SK-N-SH treated with all-trans-retinoic acid at 6 μM for 48 hours (cell line): ENCODE measurements at regions not wholly inside any gene's neighbourhood (a gene's known extent, or its start where the extent isn't known, plus 50 kb on each side); places are given as distances from the start of the nearest gene placed in this dataset.
A peak's percentile ranks its signal among the peaks of the same experiment; 100 is the strongest.

ENCODE experiments used
- ATAC-seq: fragments of 200-7000 bp; cut with Tn5 transposase; 3 replicates; pipeline ENCODE4 v1.9.1; 2020; ENCODE audit warnings: mild to moderate bottlenecking, moderate library complexity
- ARNTL ChIP-seq: fragments of 450-650 bp; formaldehyde crosslinking; IDR thresholded peaks from 2 replicates; pipeline ENCODE4 v1.5.0; 2020; ENCODE audit warnings: low read depth, mild to moderate bottlenecking, moderate library complexity, borderline replicate concordance
- BACH2 ChIP-seq: fragments of 250-450 bp; sonication (Bioruptor Pico); IDR thresholded peaks from 2 replicates; pipeline ENCODE4 v1.9.0; 2021; ENCODE audit warnings: mild to moderate bottlenecking, borderline replicate concordance
- ISL1 ChIP-seq: fragments of 250-450 bp; sonication (Bioruptor Pico); IDR thresholded peaks from 2 replicates; pipeline ENCODE4 v2.1.2; 2022; ENCODE audit warnings: mild to moderate bottlenecking, moderate library complexity
- OSR1 ChIP-seq: fragments of 250-450 bp; sonication (Bioruptor Pico); IDR thresholded peaks from 2 replicates; pipeline ENCODE4 v1.8.0; 2022; ENCODE audit warnings: moderate library complexity, mild to moderate bottlenecking, inconsistent platforms
- PPARA ChIP-seq: fragments of 250-450 bp; sonication (Bioruptor Pico); IDR thresholded peaks from 2 replicates; pipeline ENCODE4 v1.5.0; 2020; ENCODE audit warnings: mild to moderate bottlenecking, borderline replicate concordance
- RARB ChIP-seq: fragments of 250-450 bp; sonication (Bioruptor Pico); IDR thresholded peaks from 2 replicates; pipeline ENCODE4 v1.8.0; 2021; ENCODE audit warnings: mild to moderate bottlenecking, moderate library complexity
- TCF4 ChIP-seq: fragments of 250-450 bp; sonication (Bioruptor Pico); IDR thresholded peaks from 2 replicates; pipeline ENCODE4 v1.8.0; 2021; ENCODE audit warnings: mild to moderate bottlenecking, moderate library complexity, borderline replicate concordance
- TOX ChIP-seq: fragments of 250-450 bp; sonication (Bioruptor Pico); IDR thresholded peaks from 2 replicates; pipeline ENCODE4 v1.8.0; 2021; ENCODE audit warnings: mild to moderate bottlenecking, moderate library complexity, borderline replicate concordance
- ZC3H10 ChIP-seq: fragments of 250-450 bp; sonication (Bioruptor Pico); IDR thresholded peaks from 2 replicates; pipeline ENCODE4 v1.5.1; 2021; ENCODE audit warnings: mild to moderate bottlenecking, moderate library complexity
- ZFP3 ChIP-seq: fragments of 250-450 bp; sonication (Bioruptor Pico); IDR thresholded peaks from 2 replicates; pipeline ENCODE4 v1.5.0; 2020; ENCODE audit warnings: mild to moderate bottlenecking, moderate library complexity
- ZFP30 ChIP-seq: fragments of 450-650 bp; formaldehyde crosslinking; IDR thresholded peaks from 2 replicates; pipeline ENCODE4 v1.5.0; 2022; ENCODE audit warnings: mild to moderate bottlenecking, moderate library complexity
- ZNF565 ChIP-seq: fragments of 450-650 bp; formaldehyde crosslinking; conservative IDR thresholded peaks from 2 replicates; pipeline ENCODE4 v1.5.0; 2020; ENCODE audit warnings: low read depth, mild to moderate bottlenecking, moderate library complexity
- ZNF70 ChIP-seq: fragments of 450-650 bp; formaldehyde crosslinking; IDR thresholded peaks from 2 replicates; pipeline ENCODE4 v1.5.0; 2020; ENCODE audit warnings: mild to moderate bottlenecking, moderate library complexity
- ZNF8 ChIP-seq: fragments of 450-650 bp; formaldehyde crosslinking; IDR thresholded peaks from 2 replicates; pipeline ENCODE4 v1.5.0; 2020; ENCODE audit warnings: mild to moderate bottlenecking, moderate library complexity
- TF ChIP-seq, protein P1 (sequence below): fragments of 250-450 bp; sonication (Bioruptor Pico); IDR thresholded peaks from 2 replicates; pipeline ENCODE4 v1.8.0; 2020; ENCODE audit warnings: mild to moderate bottlenecking, moderate library complexity, borderline replicate concordance
- TF ChIP-seq, protein P2 (sequence below): fragments of 250-450 bp; sonication (Bioruptor Pico); IDR thresholded peaks from 2 replicates; pipeline ENCODE4 v1.8.0; 2021; ENCODE audit warnings: low read depth, mild to moderate bottlenecking, moderate library complexity, borderline replicate concordance
- TF ChIP-seq, protein P3 (sequence below): fragments of 250-450 bp; sonication (Bioruptor Pico); IDR thresholded peaks from 2 replicates; pipeline ENCODE4 v1.5.1; 2021; ENCODE audit warnings: mild to moderate bottlenecking, moderate library complexity
- TF ChIP-seq, protein P4 (sequence below): fragments of 250-450 bp; sonication (Bioruptor Pico); IDR thresholded peaks from 2 replicates; pipeline ENCODE4 v1.5.1; 2020; ENCODE audit warnings: low read depth, mild to moderate bottlenecking, moderate library complexity
- TF ChIP-seq, protein P5 (sequence below): fragments of 250-450 bp; sonication (Bioruptor Pico); IDR thresholded peaks from 2 replicates; pipeline ENCODE4 v1.5.0; 2020; ENCODE audit warnings: mild to moderate bottlenecking, moderate library complexity

DNA sequence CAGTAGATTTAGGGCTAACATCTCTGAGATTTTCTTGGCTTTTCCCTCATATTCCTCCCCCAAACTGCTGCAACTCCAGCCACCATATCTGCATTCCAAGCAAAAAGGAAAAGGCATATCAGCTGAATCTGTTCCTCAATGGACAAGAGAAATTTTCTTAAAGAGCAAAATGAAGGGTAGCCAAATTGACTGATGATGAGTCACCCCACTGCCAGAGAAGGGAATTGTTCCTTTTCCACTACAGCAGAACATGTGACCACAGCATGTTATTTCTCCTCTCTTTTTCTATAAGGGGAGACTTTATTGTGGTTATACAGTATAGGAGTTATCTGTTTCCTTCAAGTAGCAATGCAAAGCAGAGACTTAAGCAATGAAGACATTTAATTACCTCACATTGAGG is 172.5 kb downstream of the MTHFS start:
- peak; percentile 86 for ATAC-seq
- no peak for TF ChIP-seq ZNF565 (CRISPR knock-in tag)
- no peak for TF ChIP-seq ZNF8 (CRISPR knock-in tag)
- no peak for TF ChIP-seq ARNTL
- TF ChIP-seq, protein P1, sequence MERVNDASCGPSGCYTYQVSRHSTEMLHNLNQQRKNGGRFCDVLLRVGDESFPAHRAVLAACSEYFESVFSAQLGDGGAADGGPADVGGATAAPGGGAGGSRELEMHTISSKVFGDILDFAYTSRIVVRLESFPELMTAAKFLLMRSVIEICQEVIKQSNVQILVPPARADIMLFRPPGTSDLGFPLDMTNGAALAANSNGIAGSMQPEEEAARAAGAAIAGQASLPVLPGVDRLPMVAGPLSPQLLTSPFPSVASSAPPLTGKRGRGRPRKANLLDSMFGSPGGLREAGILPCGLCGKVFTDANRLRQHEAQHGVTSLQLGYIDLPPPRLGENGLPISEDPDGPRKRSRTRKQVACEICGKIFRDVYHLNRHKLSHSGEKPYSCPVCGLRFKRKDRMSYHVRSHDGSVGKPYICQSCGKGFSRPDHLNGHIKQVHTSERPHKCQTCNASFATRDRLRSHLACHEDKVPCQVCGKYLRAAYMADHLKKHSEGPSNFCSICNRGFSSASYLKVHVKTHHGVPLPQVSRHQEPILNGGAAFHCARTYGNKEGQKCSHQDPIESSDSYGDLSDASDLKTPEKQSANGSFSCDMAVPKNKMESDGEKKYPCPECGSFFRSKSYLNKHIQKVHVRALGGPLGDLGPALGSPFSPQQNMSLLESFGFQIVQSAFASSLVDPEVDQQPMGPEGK = no peak
- no peak for TF ChIP-seq TCF4
- TF ChIP-seq ISL1 (CRISPR knock-in tag) = peak; percentile 15; the same call in 1 of the 2 replicates

DNA sequence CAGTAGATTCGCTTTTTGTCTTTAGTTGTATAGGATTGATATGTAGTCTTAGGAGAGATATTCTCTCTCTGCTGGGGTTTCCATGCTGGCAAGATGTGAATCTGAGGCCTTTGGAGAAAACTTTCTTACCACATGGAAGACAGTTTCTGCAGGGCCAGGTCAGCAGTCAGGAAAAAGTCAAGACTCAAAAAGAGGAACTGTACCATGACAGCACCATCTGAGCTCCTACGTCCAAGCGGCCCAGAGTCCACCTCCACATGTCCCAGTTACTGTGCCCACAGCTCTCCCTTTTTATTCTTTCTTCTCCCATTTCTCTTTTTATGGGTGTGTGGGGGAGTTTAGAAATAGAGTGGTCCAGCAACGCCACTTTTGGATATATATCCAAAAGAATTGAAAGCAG is 172.0 kb downstream of the MTHFS start:
- TF ChIP-seq, protein P2, sequence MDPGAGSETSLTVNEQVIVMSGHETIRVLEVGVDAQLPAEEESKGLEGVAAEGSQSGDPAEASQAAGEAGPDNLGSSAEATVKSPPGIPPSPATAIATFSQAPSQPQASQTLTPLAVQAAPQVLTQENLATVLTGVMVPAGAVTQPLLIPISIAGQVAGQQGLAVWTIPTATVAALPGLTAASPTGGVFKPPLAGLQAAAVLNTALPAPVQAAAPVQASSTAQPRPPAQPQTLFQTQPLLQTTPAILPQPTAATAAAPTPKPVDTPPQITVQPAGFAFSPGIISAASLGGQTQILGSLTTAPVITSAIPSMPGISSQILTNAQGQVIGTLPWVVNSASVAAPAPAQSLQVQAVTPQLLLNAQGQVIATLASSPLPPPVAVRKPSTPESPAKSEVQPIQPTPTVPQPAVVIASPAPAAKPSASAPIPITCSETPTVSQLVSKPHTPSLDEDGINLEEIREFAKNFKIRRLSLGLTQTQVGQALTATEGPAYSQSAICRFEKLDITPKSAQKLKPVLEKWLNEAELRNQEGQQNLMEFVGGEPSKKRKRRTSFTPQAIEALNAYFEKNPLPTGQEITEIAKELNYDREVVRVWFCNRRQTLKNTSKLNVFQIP (CRISPR knock-in tag) = no peak
- TF ChIP-seq TCF4 = no peak
- TF ChIP-seq, protein P3, sequence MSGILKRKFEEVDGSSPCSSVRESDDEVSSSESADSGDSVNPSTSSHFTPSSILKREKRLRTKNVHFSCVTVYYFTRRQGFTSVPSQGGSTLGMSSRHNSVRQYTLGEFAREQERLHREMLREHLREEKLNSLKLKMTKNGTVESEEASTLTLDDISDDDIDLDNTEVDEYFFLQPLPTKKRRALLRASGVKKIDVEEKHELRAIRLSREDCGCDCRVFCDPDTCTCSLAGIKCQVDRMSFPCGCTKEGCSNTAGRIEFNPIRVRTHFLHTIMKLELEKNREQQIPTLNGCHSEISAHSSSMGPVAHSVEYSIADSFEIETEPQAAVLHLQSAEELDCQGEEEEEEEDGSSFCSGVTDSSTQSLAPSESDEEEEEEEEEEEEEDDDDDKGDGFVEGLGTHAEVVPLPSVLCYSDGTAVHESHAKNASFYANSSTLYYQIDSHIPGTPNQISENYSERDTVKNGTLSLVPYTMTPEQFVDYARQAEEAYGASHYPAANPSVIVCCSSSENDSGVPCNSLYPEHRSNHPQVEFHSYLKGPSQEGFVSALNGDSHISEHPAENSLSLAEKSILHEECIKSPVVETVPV (CRISPR knock-in tag) = no peak
- ATAC-seq = no peak; the same call in 2 of the 3 replicates

DNA sequence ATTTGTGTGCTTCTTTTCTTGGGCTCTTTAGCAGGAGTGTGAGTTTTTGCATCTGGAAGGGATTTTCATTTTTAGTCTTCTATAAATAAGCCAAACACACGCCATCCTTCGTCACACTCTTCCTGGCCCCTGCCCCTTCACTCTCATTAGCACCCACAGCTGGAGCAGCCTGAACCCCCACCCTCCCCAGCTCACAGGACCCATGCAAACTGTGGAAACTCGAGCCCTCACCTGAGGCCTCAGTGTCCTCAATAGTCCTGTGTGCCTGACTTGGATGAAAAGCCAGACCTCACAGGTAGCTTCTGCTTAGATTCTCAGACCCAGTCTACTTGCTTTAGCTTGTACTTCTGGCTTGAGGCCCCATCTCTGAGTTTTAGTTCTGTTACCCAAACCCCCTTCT is 167.9 kb downstream of the MTHFS start:
- no peak for ATAC-seq
- no peak for TF ChIP-seq ISL1 (CRISPR knock-in tag)
- TF ChIP-seq PPARA (CRISPR knock-in tag) = no peak
- no peak for TF ChIP-seq ZNF565 (CRISPR knock-in tag)
- TF ChIP-seq, protein P1 = no peak
- no peak for TF ChIP-seq TOX (CRISPR knock-in tag)
- TF ChIP-seq, all 23 proteins: peak for 0

DNA sequence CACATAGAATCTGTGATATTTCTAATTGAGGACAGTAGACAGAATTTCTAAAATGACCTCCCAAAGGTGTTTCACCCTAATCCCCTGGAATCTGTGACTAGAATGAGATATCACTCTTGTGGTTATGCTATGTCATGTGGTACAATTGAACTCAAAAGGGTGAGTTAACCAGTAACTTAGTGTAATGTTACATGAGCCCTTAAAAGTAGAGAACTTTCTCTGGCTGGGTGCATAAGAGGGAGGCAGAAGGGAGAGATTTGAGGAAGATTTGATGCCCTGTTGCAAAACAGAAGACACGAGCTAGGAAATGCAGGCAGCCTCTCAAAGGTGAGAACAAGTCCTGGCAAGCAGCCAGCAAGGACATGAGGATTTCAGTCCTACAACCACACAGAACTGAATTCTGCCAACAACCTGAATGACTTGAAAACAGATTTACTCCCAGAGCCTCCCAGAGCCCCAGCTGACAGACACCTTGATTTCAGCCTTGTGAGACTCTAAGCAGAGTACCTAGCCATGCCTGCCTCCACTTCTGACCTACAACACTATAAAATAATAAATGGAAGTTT is 160.3 kb downstream of the MTHFS start:
- TF ChIP-seq, protein P4, sequence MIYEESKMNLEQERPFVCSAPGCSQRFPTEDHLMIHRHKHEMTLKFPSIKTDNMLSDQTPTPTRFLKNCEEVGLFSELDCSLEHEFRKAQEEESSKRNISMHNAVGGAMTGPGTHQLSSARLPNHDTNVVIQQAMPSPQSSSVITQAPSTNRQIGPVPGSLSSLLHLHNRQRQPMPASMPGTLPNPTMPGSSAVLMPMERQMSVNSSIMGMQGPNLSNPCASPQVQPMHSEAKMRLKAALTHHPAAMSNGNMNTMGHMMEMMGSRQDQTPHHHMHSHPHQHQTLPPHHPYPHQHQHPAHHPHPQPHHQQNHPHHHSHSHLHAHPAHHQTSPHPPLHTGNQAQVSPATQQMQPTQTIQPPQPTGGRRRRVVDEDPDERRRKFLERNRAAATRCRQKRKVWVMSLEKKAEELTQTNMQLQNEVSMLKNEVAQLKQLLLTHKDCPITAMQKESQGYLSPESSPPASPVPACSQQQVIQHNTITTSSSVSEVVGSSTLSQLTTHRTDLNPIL (CRISPR knock-in tag) = no peak
- no peak for TF ChIP-seq PPARA (CRISPR knock-in tag)
- no peak for TF ChIP-seq BACH2
- TF ChIP-seq RARB = no peak
- TF ChIP-seq ISL1 (CRISPR knock-in tag) = no peak
- TF ChIP-seq ZFP3 (CRISPR knock-in tag) = no peak
- TF ChIP-seq ZNF70 (CRISPR knock-in tag) = no peak
- no peak for TF ChIP-seq ZFP30 (CRISPR knock-in tag)
- TF ChIP-seq OSR1 = no peak
- TF ChIP-seq ARNTL = no peak
- TF ChIP-seq ZNF8 (CRISPR knock-in tag) = no peak
- TF ChIP-seq TOX (CRISPR knock-in tag) = no peak
- no peak for TF ChIP-seq ZC3H10 (CRISPR knock-in tag)
- no peak for TF ChIP-seq TCF4
- ATAC-seq = no peak

DNA sequence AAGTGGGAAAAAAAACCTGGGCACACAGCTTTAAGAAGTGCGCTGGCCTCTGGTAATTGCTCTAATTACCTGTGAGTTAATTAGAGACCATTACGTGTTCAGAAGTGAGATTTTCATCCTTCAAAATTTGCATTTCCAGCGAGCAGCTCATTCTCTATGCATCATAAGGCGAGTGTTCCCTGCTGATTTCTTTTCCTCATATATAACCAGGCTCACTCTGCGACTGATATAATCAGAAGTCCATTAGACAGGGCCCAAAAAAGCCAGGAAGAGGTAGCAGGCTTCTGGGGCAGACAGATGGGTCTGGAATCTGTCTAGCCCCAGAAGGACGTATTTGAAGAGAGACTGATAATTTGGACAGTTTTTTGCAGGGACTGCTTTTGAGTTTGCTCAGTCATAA is 158.7 kb downstream of the MTHFS start:
- no peak; the same call in 2 of the 3 replicates for ATAC-seq
- TF ChIP-seq, protein P5, sequence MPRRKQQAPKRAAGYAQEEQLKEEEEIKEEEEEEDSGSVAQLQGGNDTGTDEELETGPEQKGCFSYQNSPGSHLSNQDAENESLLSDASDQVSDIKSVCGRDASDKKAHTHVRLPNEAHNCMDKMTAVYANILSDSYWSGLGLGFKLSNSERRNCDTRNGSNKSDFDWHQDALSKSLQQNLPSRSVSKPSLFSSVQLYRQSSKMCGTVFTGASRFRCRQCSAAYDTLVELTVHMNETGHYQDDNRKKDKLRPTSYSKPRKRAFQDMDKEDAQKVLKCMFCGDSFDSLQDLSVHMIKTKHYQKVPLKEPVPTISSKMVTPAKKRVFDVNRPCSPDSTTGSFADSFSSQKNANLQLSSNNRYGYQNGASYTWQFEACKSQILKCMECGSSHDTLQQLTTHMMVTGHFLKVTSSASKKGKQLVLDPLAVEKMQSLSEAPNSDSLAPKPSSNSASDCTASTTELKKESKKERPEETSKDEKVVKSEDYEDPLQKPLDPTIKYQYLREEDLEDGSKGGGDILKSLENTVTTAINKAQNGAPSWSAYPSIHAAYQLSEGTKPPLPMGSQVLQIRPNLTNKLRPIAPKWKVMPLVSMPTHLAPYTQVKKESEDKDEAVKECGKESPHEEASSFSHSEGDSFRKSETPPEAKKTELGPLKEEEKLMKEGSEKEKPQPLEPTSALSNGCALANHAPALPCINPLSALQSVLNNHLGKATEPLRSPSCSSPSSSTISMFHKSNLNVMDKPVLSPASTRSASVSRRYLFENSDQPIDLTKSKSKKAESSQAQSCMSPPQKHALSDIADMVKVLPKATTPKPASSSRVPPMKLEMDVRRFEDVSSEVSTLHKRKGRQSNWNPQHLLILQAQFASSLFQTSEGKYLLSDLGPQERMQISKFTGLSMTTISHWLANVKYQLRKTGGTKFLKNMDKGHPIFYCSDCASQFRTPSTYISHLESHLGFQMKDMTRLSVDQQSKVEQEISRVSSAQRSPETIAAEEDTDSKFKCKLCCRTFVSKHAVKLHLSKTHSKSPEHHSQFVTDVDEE (CRISPR knock-in tag) = peak; percentile 55; the same call in 1 of the 2 replicates
- peak; percentile 42; the same call in 1 of the 2 replicates for TF ChIP-seq TCF4
- TF ChIP-seq ARNTL = no peak
